ENCODE measurements at regions not wholly inside any gene's neighbourhood (a gene's known extent, or its start where the extent isn't known, plus 50 kb on each side); places are given as distances from the start of the nearest gene placed in this dataset.

DNA sequence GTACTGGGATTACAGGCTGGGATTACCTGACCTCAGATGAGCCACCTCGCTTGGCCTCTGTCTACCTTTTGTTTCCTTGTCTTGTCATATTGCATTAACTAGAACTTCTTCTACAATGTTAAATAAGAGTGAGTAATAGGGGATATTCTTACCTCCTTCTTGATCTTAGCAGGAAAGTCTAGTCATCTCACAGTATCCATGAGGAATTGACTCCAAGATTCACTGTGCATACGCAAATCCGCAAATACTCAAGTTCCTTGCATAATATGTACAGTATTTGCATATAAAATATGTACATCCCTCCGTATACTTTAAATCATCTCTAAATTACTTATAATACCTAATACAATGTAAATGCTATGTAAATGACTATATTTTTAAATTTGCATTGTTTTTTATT lies 78.3 kb downstream of the POLR1D start:
- no peak overlapping the region for H3K4me3 Mint-ChIP-seq
- no peaks in the 10 kb centered on the region for H3K36me3 ChIP-seq (ENCODE audit: control insufficient read depth in 2 of 3, insufficient read depth in 3 of 3, low read length in 3 of 3)
- H3K9me3 Mint-ChIP-seq = peaks cover 7 to 37% (median 20%) of the 10 kb centered on the region in 11 donors
- no peak overlapping the region for H3K27ac Mint-ChIP-seq
- peaks cover 8 to 18% (median 13%) of the 10 kb centered on the region in 5 donors for H3K36me3 Mint-ChIP-seq
- ChIA-PET POLR2A (no interaction called here), CTCF (no interaction called here)
- peaks cover 7 to 32% (median 17%) of the 10 kb centered on the region in 7 donors for H3K4me1 Mint-ChIP-seq
- peaks cover 0 to 3% of the 10 kb centered on the region in 2 donors for H3K4me1 ChIP-seq (ENCODE audit: control insufficient read depth in 2 of 2, insufficient read depth in 2 of 2, low read length in 2 of 2)
- no peak overlapping the region for H3K4me3 ChIP-seq (ENCODE audit: low read length)
- no peak overlapping the region for H3K27ac ChIP-seq (ENCODE audit: low read depth, low read length)
- no peaks in the 10 kb centered on the region for H3K27me3 ChIP-seq (ENCODE audit: control insufficient read depth in 2 of 2, insufficient read depth in 2 of 2, low read length in 2 of 2)
- H3K9me3 ChIP-seq (ENCODE audit: control insufficient read depth in 2 of 3, low read length in 3 of 3) = peaks cover 0 to 7% (median 0%) of the 10 kb centered on the region in 3 experiments
- peaks cover 0 to 24% (median 4%) of the 10 kb centered on the region in 5 donors for H3K27me3 Mint-ChIP-seq
- no peak for DNase-seq
- ATAC-seq = no peak
- intact Hi-C loops (cut with micrococcal nuclease) = loop anchor here in 1 of 2 donors (10.0 kb wide), 1 partner anchor 245 kb away; the partner anchor contains the start of gene MTIF3

DNA sequence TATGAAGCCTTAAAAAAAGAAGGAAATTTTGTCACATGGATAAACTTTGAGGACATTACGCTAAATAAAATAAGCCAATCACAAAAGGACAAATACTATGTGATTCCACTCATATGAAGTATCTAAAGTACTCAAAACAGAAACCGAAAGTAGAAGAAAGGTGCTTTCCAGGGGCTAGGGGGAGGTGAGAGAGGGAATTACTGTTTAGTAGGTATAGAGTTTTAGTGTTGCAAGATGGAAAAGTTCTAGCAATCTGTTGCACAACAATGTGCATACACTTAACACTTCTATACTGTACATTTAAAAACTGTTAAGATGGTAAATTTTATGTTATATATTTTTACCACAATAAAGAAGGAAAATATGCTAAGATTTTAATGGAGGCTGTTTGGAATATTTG lies 83.0 kb downstream of the POLR1D start:
- Mint-ChIP-seq H3K4me3 (peak overlapping the region in 2 of 10 donors; percentile 26 to 43), H3K27me3 (peaks cover 18 to 45% (median 23%) of the 10 kb centered on the region in 5 donors), H3K27ac (no peak overlapping the region), H3K9me3 (peaks cover 14 to 54% (median 30%) of the 10 kb centered on the region in 11 donors), H3K36me3 (peaks cover 8 to 35% (median 15%) of the 10 kb centered on the region in 5 donors), H3K4me1 (peaks cover 0 to 13% (median 5%) of the 10 kb centered on the region in 7 donors)
- Histone ChIP-seq H3K9me3 (ENCODE audit: control insufficient read depth in 2 of 3, low read length in 3 of 3) (peaks cover 0 to 7% (median 0%) of the 10 kb centered on the region in 3 experiments), H3K36me3 (ENCODE audit: control insufficient read depth in 2 of 3, insufficient read depth in 3 of 3, low read length in 3 of 3) (no peaks in the 10 kb centered on the region), H3K27me3 (ENCODE audit: control insufficient read depth in 2 of 2, insufficient read depth in 2 of 2, low read length in 2 of 2) (no peaks in the 10 kb centered on the region), H3K27ac (ENCODE audit: low read depth, low read length) (no peak overlapping the region), H3K4me1 (ENCODE audit: control insufficient read depth in 2 of 2, insufficient read depth in 2 of 2, low read length in 2 of 2) (peaks cover 0 to 3% of the 10 kb centered on the region in 2 donors), H3K4me3 (ENCODE audit: low read length) (no peak overlapping the region)
- intact Hi-C loops (cut with micrococcal nuclease) = loop anchor here (2.0 to 10.0 kb wide), 2 partner anchors 48 to 250 kb away; partner anchors contain the start of gene MTIF3 (in 1 of the 2)
- DNase-seq = no peak
- ChIA-PET CTCF (no interaction called here), POLR2A (no interaction called here)
- ATAC-seq = no peak

GRCh38 chr13:27708325-27708724 lies 84.0 kb upstream of the GSX1 start:
- ChIA-PET CTCF (interaction anchor here (0.8 kb wide), 1 partner anchor 151 kb away, joined by 3 read pairs; no protein-coding TSS in a partner anchor), POLR2A (no interaction called here)
- H3K27me3 Mint-ChIP-seq = peaks cover 18 to 49% (median 23%) of the 10 kb centered on the region in 5 donors
- no peak overlapping the region for H3K4me3 ChIP-seq (ENCODE audit: low read length)
- no peaks in the 10 kb centered on the region for H3K36me3 ChIP-seq (ENCODE audit: control insufficient read depth in 2 of 3, insufficient read depth in 3 of 3, low read length in 3 of 3)
- peaks cover 0 to 13% (median 5%) of the 10 kb centered on the region in 7 donors for H3K4me1 Mint-ChIP-seq
- DNase-seq (no peak), ATAC-seq (no peak)
- H3K27me3 ChIP-seq (ENCODE audit: control insufficient read depth in 2 of 2, insufficient read depth in 2 of 2, low read length in 2 of 2) = no peaks in the 10 kb centered on the region
- H3K9me3 Mint-ChIP-seq = peaks cover 8 to 33% (median 21%) of the 10 kb centered on the region in 11 donors
- peaks cover 0 to 3% of the 10 kb centered on the region in 2 donors for H3K4me1 ChIP-seq (ENCODE audit: control insufficient read depth in 2 of 2, insufficient read depth in 2 of 2, low read length in 2 of 2)
- no peak overlapping the region for H3K4me3 Mint-ChIP-seq
- peaks cover 0 to 2% (median 0%) of the 10 kb centered on the region in 3 experiments for H3K9me3 ChIP-seq (ENCODE audit: control insufficient read depth in 2 of 3, low read length in 3 of 3)
- no peak overlapping the region for H3K27ac ChIP-seq (ENCODE audit: low read depth, low read length)
- H3K36me3 Mint-ChIP-seq = peaks cover under 1 to 24% (median 11%) of the 10 kb centered on the region in 5 donors
- intact Hi-C loops (cut with micrococcal nuclease) = loop anchor here in 1 of 2 donors (10.0 kb wide), 1 partner anchor 254 kb away; the partner anchor contains the start of gene MTIF3
- no peak overlapping the region for H3K27ac Mint-ChIP-seq

- Mint-ChIP-seq H3K4me3 (no peak overlapping the region), H3K27me3 (peaks cover 18 to 42% (median 23%) of the 10 kb centered on the region in 5 donors), H3K27ac (no peak overlapping the region), H3K9me3 (peaks cover 3 to 18% (median 12%) of the 10 kb centered on the region in 11 donors), H3K4me1 (peaks cover 0 to 8% (median under 1%) of the 10 kb centered on the region in 7 donors), H3K36me3 (peaks cover 0 to 17% (median 4%) of the 10 kb centered on the region in 5 donors)
- DNase-seq (no peak), ATAC-seq (no peak)
- intact Hi-C loops (cut with micrococcal nuclease) = loop anchor here (5.0 to 10.0 kb wide), 4 partner anchors 87 to 335 kb away; partner anchors contain the start of genes LNX2 (in 1 of the 2), MTIF3 (in 1 of the 2) and POLR1D (in 1 of the 2)
- CTCF ChIA-PET = interaction anchor here (0.6 kb wide), 1 partner anchor 763 kb away, joined by 3 read pairs; no protein-coding TSS in a partner anchor
- no peaks in the 10 kb centered on the region for H3K27me3 ChIP-seq (ENCODE audit: control insufficient read depth in 2 of 2, insufficient read depth in 2 of 2, low read length in 2 of 2)
- H3K4me1 ChIP-seq (ENCODE audit: control insufficient read depth in 2 of 2, insufficient read depth in 2 of 2, low read length in 2 of 2) = no peaks in the 10 kb centered on the region
- no peaks in the 10 kb centered on the region for H3K9me3 ChIP-seq (ENCODE audit: control insufficient read depth in 2 of 3, low read length in 3 of 3)
- no peak overlapping the region for H3K27ac ChIP-seq (ENCODE audit: low read depth, low read length)
- H3K4me3 ChIP-seq (ENCODE audit: low read length) = no peak overlapping the region
- no peaks in the 10 kb centered on the region for H3K36me3 ChIP-seq (ENCODE audit: control insufficient read depth in 2 of 3, insufficient read depth in 3 of 3, low read length in 3 of 3)
- POLR2A ChIA-PET = no interaction called here
Measured at GRCh38 chr13:27709779-27710178, 82.5 kb upstream of the GSX1 start.

GRCh38 chr13:27712421-27712820 lies 79.9 kb upstream of the GSX1 start:
- peak in 3 of 9 donors; percentile 24 to 29 (median 28) for DNase-seq
- Histone ChIP-seq H3K27me3 (ENCODE audit: control insufficient read depth in 2 of 2, insufficient read depth in 2 of 2, low read length in 2 of 2) (no peaks in the 10 kb centered on the region), H3K4me1 (ENCODE audit: control insufficient read depth in 2 of 2, insufficient read depth in 2 of 2, low read length in 2 of 2) (no peaks in the 10 kb centered on the region), H3K9me3 (ENCODE audit: control insufficient read depth in 2 of 3, low read length in 3 of 3) (no peaks in the 10 kb centered on the region), H3K36me3 (ENCODE audit: control insufficient read depth in 2 of 3, insufficient read depth in 3 of 3, low read length in 3 of 3) (no peaks in the 10 kb centered on the region), H3K4me3 (ENCODE audit: low read length) (no peak overlapping the region), H3K27ac (ENCODE audit: low read depth, low read length) (no peak overlapping the region)
- ChIA-PET POLR2A (interaction anchor here (0.7 kb wide), 1 partner anchor 40 kb away, joined by 3 read pairs; no protein-coding TSS in a partner anchor), CTCF (no interaction called here)
- Mint-ChIP-seq H3K4me3 (no peak overlapping the region), H3K36me3 (peaks cover 0 to 1% (median 0%) of the 10 kb centered on the region in 5 donors), H3K27me3 (peaks cover 13 to 29% (median 16%) of the 10 kb centered on the region in 5 donors), H3K9me3 (peaks cover 0 to under 1% (median 0%) of the 10 kb centered on the region in 11 donors), H3K27ac (no peak overlapping the region), H3K4me1 (no peaks in the 10 kb centered on the region)
- ATAC-seq = no peak
- intact Hi-C loops (cut with micrococcal nuclease) = loop anchor here (1.0 to 10.0 kb wide), 7 partner anchors 90 to 338 kb away; partner anchors contain the start of genes LNX2 (in 1 of the 2) and POLR1D (in 1 of the 2)

DNA sequence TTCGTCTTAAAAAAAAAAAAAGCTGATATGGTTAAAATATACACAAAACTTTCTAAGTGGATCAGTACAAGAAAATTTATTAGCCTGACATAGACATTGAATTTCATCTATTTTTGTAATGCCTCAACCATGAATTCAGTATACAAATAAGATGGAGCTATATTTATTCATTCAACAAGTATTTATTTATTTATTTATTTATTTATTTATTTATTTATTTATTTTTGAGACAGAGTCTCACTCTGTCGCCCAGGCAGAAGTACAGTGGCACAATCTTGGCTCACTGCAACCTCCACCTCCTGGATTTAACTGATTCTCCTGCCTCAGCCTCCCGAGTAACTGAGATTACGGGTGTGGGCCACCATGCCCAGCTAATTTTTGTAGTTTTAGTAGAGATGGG lies 78.5 kb upstream of the GSX1 start:
- Histone ChIP-seq H3K4me1 (ENCODE audit: control insufficient read depth in 2 of 2, insufficient read depth in 2 of 2, low read length in 2 of 2) (no peaks in the 10 kb centered on the region), H3K4me3 (ENCODE audit: low read length) (no peak overlapping the region), H3K9me3 (ENCODE audit: control insufficient read depth in 2 of 3, low read length in 3 of 3) (no peaks in the 10 kb centered on the region), H3K27ac (ENCODE audit: low read depth, low read length) (no peak overlapping the region), H3K27me3 (ENCODE audit: control insufficient read depth in 2 of 2, insufficient read depth in 2 of 2, low read length in 2 of 2) (no peaks in the 10 kb centered on the region), H3K36me3 (ENCODE audit: control insufficient read depth in 2 of 3, insufficient read depth in 3 of 3, low read length in 3 of 3) (no peaks in the 10 kb centered on the region)
- Mint-ChIP-seq H3K27ac (no peak overlapping the region), H3K9me3 (no peaks in the 10 kb centered on the region), H3K4me3 (no peak overlapping the region), H3K27me3 (peaks cover 3 to 17% (median 8%) of the 10 kb centered on the region in 5 donors), H3K4me1 (no peaks in the 10 kb centered on the region), H3K36me3 (no peaks in the 10 kb centered on the region)
- CTCF ChIA-PET = interaction anchor here (0.6 kb wide), 2 partner anchors 16 to 29 kb away, joined by 3 to 4 read pairs; no protein-coding TSS in a partner anchor
- DNase-seq = no peak
- intact Hi-C loops (cut with micrococcal nuclease) = loop anchor here (5.0 to 10.0 kb wide), 3 partner anchors 91 to 339 kb away; partner anchors contain the start of genes LNX2 (in 1 of the 2) and POLR1D (in 1 of the 2)
- POLR2A ChIA-PET = no interaction called here
- no peak for ATAC-seq

Measured in naive thymus-derived CD4-positive, alpha-beta T cell (primary cell).